ENCODE measurements at regions not wholly inside any gene's neighbourhood (a gene's known extent, or its start where the extent isn't known, plus 50 kb on each side); places are given as distances from the start of the nearest gene placed in this dataset.
"Not testable (repeated sequence)": the region's sequence is repeated elsewhere in the genome, so short reads cannot be mapped to it uniquely, and the experiment has no call there.

DNA sequence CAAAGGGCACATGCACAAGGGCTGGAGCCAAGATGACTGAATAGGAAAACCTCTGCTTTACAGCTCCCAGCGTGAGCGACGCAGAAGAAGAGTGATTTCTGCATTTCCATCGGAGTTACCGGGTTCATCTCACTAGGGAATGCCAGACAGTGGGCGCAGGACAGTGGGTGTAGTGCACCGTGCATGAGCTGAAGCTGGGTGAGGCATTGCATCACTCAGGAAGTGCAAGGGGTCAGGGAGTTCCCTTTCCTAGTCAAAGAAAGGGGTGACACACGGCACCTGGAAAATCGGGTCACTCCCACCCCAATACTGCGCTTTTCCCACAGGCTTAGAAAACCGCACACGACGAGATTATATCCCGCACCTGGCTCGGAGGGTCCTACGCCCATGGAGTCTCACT, 64.5 kb upstream of the HTR1E start:
- not testable (repeated sequence) for DNase-seq

DNA sequence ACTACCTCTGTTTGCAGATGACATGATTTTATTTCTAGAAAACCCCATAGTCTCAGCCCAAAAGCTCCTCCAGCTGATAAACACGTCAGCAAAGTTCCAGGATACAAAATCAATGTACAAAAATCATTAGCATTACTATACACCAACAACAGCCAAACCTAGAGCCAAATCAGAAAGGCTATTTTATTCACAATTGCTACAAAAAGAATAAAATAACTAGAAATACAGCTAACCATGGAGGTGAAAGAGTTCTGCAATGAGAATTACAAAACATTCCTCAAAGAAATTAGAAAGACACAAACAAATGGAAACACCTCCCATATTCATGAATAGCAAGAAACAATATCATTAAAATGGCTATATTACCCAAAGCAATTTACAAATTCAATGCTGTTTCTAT, 65.6 kb upstream of the HTR1E start:
- DNase-seq = no peak

- DNase-seq = no peak
Measured at GRCh38 chr6:86869500-86869899, 67.8 kb upstream of the HTR1E start.

GRCh38 chr6:86859513-86859912, 77.8 kb upstream of the HTR1E start:
- DNase-seq = no peak

- no peak for DNase-seq
Measured at GRCh38 chr6:86858970-86859369, 78.4 kb upstream of the HTR1E start.

DNA sequence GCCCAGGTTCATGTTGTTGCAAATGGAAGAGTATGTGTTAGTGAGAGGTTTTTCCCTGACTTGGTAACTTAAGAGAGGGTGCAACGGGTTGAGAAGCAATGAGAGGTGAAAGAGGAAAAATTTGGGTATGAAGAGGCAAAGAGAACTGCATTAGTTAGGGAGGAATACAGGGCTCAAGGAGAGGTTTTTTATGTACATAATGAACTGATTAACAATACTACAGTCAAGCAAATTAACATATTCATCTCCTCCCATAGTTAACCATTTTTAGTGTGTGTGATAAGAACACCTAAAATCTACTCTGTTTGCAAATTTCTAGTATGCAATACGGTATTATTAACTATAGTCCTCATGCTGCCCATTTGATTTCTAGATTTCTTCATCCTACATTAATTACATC, 79.5 kb upstream of the HTR1E start:
- no peak for DNase-seq

DNA sequence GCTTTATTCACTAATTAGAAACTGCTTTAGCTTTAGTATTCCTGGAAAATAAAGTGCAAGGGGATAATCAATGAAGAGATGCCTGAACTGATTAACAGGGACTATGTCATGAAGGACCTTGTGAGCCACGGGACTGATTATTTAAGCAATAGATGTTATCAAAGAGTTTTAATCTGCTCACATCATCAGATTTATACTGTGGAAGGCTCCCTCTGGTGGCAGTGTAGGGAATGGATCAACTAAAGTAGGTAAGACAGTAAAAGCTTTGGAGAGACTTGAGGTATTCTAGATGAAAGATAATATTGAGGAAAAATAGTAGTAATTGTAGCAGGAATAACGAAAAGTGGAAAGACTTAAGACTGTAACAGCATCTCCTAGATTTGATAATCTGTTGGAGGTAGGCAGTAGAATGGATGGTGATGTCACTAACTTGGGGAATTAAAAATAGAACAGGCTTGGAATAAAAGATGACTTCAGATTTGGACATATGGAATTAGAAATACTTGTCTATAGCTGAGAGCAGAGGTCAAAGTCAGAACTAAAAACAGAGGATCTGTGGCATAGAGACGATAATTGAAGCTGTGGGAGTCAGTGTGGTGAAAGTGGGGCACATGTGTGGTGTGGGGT, 80.3 kb upstream of the HTR1E start:
- peak; percentile 71 for DNase-seq

GRCh38 chr6:86856379-86856778, 80.9 kb upstream of the HTR1E start:
- peak; percentile 78 for DNase-seq

DNA sequence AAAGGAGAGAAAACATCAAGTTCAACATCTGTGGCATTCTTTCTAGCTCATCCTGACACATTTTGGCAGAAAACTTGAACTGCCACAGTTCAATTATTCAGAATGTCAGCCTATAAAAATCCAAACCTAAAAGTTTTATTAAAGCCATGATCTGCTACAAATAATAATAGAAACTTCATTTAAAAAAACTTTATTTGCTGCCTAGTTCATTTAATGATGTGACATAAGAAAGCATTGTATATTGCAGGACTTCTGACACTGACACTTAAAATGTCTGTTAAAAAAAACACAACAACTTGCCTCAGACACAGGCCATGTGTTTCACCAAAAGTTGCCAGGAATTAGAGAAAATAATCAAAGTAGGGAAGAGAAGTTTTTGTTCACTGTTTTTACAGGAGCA, 88.3 kb upstream of the HTR1E start:
- no peak for DNase-seq

- DNase-seq = no peak
Measured at GRCh38 chr6:86832686-86833085, 104.6 kb upstream of the HTR1E start.

- DNase-seq = no peak
Measured at GRCh38 chr6:86825436-86825835, 111.9 kb upstream of the HTR1E start.

DNA sequence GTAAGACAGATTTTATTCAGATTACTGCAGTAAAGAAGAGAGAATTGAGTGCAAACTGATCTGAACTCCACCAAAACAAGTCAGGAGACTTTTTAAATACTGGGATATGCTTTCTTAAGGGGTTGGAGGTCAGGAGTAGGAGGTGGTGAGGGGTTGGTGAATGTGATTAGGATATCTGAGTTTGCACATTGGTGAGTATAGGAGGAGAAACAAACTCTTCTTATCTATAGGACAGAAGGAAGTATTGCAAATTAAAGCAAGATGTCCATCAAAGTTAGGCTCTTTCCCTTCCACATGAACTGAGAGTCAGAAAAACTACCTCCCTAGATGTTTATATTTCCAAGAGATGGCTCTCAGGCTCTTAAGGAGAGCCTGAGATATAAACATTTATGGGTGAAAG, 114.6 kb upstream of the HTR1E start:
- peak; percentile 56 for DNase-seq

- DNase-seq = no peak
Measured at GRCh38 chr6:86820750-86821149, 116.6 kb upstream of the HTR1E start.

DNA sequence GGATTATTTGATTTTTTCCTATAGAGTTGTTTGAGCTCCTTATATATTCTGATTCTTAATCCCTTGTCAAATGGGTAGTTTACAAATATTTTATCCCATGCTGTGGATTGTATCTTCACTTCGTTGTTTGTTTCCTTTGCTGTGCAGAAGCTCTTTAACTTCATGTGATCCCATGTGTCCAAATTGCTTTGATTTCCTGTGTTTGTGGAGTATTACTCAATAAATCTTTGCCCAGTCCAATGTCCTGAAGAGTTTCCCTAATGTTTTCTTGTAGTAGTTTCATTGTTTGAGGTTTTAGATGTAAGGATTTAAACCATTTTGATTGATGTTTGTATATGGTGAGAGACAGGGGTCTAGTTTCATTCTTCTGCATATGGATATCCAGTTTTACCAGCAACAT, 143.7 kb upstream of the HTR1E start:
- no peak for DNase-seq

GRCh38 chr6:86791476-86791875, 145.9 kb upstream of the HTR1E start:
- DNase-seq = no peak

GRCh38 chr6:86789779-86790411, 147.4 kb upstream of the HTR1E start:
- no peak for DNase-seq

GRCh38 chr6:86782328-86782727, 155.0 kb upstream of the HTR1E start:
- DNase-seq = no peak

- no peak for DNase-seq
Measured at GRCh38 chr6:86780923-86781322, 156.4 kb upstream of the HTR1E start.

GRCh38 chr6:86775893-86776292, 161.4 kb upstream of the HTR1E start:
- no peak for DNase-seq

GRCh38 chr6:86765211-86765610, 172.1 kb upstream of the HTR1E start:
- DNase-seq = no peak

GRCh38 chr6:86759953-86760352, 177.4 kb upstream of the HTR1E start:
- DNase-seq = not testable (repeated sequence)

- no peak for DNase-seq
Measured at GRCh38 chr6:86756640-86757229, 180.6 kb upstream of the HTR1E start.

DNA sequence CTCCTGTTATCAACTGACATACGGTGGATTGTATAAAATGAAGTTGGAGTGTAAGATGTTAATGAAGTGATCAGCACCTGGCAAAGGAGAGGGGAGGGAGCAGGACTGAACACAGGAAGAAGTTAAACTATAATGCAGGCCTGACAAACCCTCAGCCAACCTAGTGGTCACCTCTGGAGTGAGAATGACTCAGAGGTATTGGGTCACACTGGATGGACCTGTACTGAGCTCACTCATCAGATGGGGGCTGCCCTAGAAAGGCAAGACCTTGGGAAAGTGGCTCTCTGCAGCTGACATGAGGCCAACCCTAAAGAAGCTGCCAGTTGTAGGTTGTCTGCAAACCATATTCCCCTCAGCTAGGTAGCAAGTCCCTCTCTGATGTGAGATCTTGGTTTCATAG, 193.3 kb upstream of the HTR1E start:
- DNase-seq = no peak

DNA sequence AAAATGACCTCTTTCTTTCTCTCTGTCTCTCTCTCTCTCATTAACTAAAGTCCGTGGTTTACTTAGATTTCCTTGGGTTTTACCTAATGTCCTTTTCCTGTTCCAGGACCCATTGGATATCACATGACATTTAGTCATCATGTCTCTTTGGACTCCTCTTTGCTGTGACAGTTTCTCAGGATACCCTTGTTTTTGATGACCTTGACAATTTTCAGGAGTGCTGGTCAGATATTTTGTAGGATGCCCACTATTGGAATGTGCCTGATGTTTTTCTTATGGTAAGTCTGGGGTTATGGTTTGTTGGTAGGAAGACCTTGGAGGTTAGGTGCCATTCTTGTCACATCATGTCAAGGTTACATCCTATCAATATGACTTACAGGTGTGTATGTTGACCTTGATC, 199.2 kb upstream of the HTR1E start:
- DNase-seq = no peak

DNA sequence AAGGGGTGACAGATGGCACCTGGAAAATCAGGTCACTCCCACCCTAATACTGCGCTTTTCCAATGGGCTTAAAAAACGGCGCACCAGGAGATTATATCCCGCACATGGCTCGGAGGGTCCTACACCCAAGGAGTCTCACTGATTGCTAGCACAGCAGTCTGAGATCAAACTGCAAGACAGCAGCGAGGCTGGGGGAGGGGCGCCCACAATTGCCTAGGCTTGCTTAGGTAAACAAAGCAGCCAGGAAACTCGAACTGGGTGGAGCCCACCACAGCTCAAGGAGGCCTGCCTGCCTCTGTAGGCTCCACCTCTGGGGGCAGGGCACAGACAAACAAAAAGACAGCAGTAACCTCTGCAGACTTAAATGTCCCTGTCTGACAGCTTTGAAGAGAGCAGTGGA, 205.7 kb upstream of the HTR1E start:
- DNase-seq = not testable (repeated sequence)
